HCT116 (cell line): ENCODE measurements at regions not wholly inside any gene's neighbourhood (a gene's known extent, or its start where the extent isn't known, plus 50 kb on each side); places are given as distances from the start of the nearest gene placed in this dataset.

Experiments
- ATAC-seq: fragments of 200-7000 bp; cut with Tn5 transposase; 2 replicates; pipeline ENCODE4 v1.9.1; 2020; ENCODE audit warnings: mild to moderate bottlenecking, moderate library complexity
- BruUV-seq: library from RNA; stranded (reverse); fragments of 400-500 nt; replicated peaks from 2 replicates; lab custom pipeline; 2021; lab: Mats Ljungman, UMichigan
- CTCF ChIA-PET: fragments of 300-600 bp; sonication (Branson Sonifier 250); formaldehyde crosslinking; loops from one replicate; lab custom pipeline; 2021; ENCODE audit warnings: antibody characterized with exemption; lab: Charles Lee
- POLR2A ChIA-PET: fragments of 300-600, 350-600 bp; sonication (Branson Sonifier 250); formaldehyde crosslinking; loops from one replicate; lab custom pipeline; 2021; ENCODE audit warnings: antibody characterized with exemption; lab: Charles Lee
- RAD21 ChIA-PET, 2 experiments: fragments of 300-600 bp; sonication (Branson Sonifier 250); formaldehyde crosslinking; loops; one replicate each; lab custom pipeline; 2023; ENCODE audit warnings: low total read pairs in 2 of 2; ENCODE audit not compliant: uncharacterized antibody in 2 of 2, unreplicated experiment in 2 of 2, low non-redundant PET in 1 of 2; lab: Charles Lee
- DNase-seq: peaks from one replicate; pipeline ENCODE4 v3.0.0-alpha.2; 2010; ENCODE audit warnings: low read depth, low spot score
- H2AFZ ChIP-seq: fragments of 200-600 bp; shearing (Covaris generic), sonication (generic); 2 replicates; pipeline ENCODE4 v1.6.1; 2017; ENCODE audit warnings: low read depth, mixed run types, mixed read lengths, antibody characterized with exemption, low read length; ENCODE audit not compliant: poor library complexity, severe bottlenecking
- H3K27ac ChIP-seq: 2 replicates; pipeline ENCODE4 v1.5.1; 2012; ENCODE audit warnings: low read depth, low read length
- H3K27me3 ChIP-seq: fragments of 200-600 bp; sonication (generic); 2 replicates; pipeline ENCODE4 v1.6.1; 2016; ENCODE audit warnings: mixed run types, low read length, mixed read lengths; ENCODE audit not compliant: insufficient read depth
- H3K36me3 ChIP-seq, 2 experiments: fragments of 200-500 bp in 1 of 2; fragments of 200-600 bp in 1 of 2; sonication (Bioruptor generic) in 1 of 2; sonication (generic) in 1 of 2; 2 replicates each; pipeline versions ENCODE4 v1.5.1 to v1.6.1; 2014 to 2016; ENCODE audit warnings: low read length in 2 of 2, inconsistent platforms in 1 of 2, mixed read lengths in 1 of 2, mixed run types in 1 of 2; ENCODE audit not compliant: insufficient read depth in 2 of 2, control insufficient read depth in 1 of 2
- H3K4me1 ChIP-seq, 2 experiments: fragments of 200-600 bp in 1 of 2; sonication (generic) in 1 of 2; 2 replicates each; pipeline versions ENCODE4 v1.5.1 to v1.6.1; 2012 to 2017; ENCODE audit warnings: low read length in 2 of 2, inconsistent platforms in 1 of 2, mild to moderate bottlenecking in 1 of 2, mixed read lengths in 1 of 2, mixed run types in 1 of 2, moderate library complexity in 1 of 2; ENCODE audit not compliant: insufficient read depth in 2 of 2, control insufficient read depth in 1 of 2
- H3K4me2 ChIP-seq: fragments of 200-600 bp; sonication (generic); 2 replicates; pipeline ENCODE4 v1.6.1; 2017; ENCODE audit warnings: mixed run types, low read length, mixed read lengths
- H3K4me3 ChIP-seq, 2 experiments: fragments of 200-600 bp in 1 of 2; sonication (generic) in 1 of 2; replicated peaks in 1 of 2; 2 replicates each; pipeline ENCODE4 v1.5.1; 2011 to 2016; ENCODE audit warnings: low read length in 2 of 2, control low read depth in 1 of 2, low read depth in 1 of 2, mild to moderate bottlenecking in 1 of 2, mixed read lengths in 1 of 2, mixed run types in 1 of 2
- H3K79me2 ChIP-seq: fragments of 200-600 bp; sonication (generic); 2 replicates; pipeline ENCODE4 v1.6.1; 2017; ENCODE audit warnings: mild to moderate bottlenecking, mixed run types, low read length, moderate library complexity, mixed read lengths; ENCODE audit not compliant: insufficient read depth
- H3K9ac ChIP-seq: fragments of 200-600 bp; sonication (generic); 2 replicates; pipeline ENCODE4 v1.6.1; 2016; ENCODE audit warnings: low read length, mixed read lengths
- H3K9me2 ChIP-seq: fragments of 200-600 bp; sonication (generic), shearing (Covaris generic); 2 replicates; pipeline ENCODE4 v1.6.1; 2017; ENCODE audit warnings: mixed run types, mild to moderate bottlenecking, moderate library complexity; ENCODE audit not compliant: insufficient read depth
- H3K9me3 ChIP-seq, 2 experiments: fragments of 200-500 bp in 1 of 2; fragments of 200-600 bp in 1 of 2; sonication (Bioruptor generic) in 1 of 2; sonication (generic) in 1 of 2; 2 replicates each; pipeline ENCODE4 v1.6.1; 2014 to 2017; ENCODE audit warnings: low read length in 2 of 2, mixed read lengths in 2 of 2, inconsistent platforms in 1 of 2, low read depth in 1 of 2, mild to moderate bottlenecking in 1 of 2, mixed run types in 1 of 2, moderate library complexity in 1 of 2; ENCODE audit not compliant: control insufficient read depth in 1 of 2, insufficient read depth in 1 of 2
- H4K20me1 ChIP-seq: fragments of 200-600 bp; sonication (generic), shearing (Covaris generic); 2 replicates; pipeline ENCODE4 v1.6.1; 2017; ENCODE audit warnings: mixed run types, mild to moderate bottlenecking, moderate library complexity; ENCODE audit not compliant: insufficient read depth
- ATF3 ChIP-seq: IDR thresholded peaks from 2 replicates; pipeline ENCODE4 v1.6.1; 2012
- CBX3 ChIP-seq: IDR thresholded peaks from 2 replicates; pipeline ENCODE4 v1.6.1; 2012; ENCODE audit warnings: low read depth
- CEBPB ChIP-seq: IDR thresholded peaks from 2 replicates; pipeline ENCODE4 v1.6.1; 2012; ENCODE audit warnings: low read depth
- CTCF ChIP-seq, 3 experiments: fragments of 200-600 bp in 1 of 3; sonication (generic) in 1 of 3; IDR thresholded peaks in 2 of 3; conservative IDR thresholded peaks in 1 of 3; 2 replicates each; pipeline ENCODE4 v1.5.1; 2012 to 2017; ENCODE audit warnings: low read depth in 2 of 3, low read length in 2 of 3, antibody characterized with exemption in 1 of 3, borderline replicate concordance in 1 of 3, control low read depth in 1 of 3, mild to moderate bottlenecking in 1 of 3, mixed read lengths in 1 of 3, mixed run types in 1 of 3, moderate library complexity in 1 of 3; ENCODE audit not compliant: insufficient read depth in 1 of 3
- ELF1 ChIP-seq: IDR thresholded peaks from 2 replicates; pipeline ENCODE4 v1.6.1; 2012; ENCODE audit warnings: low read depth, borderline replicate concordance
- EZH2 ChIP-seq: fragments of 200-600 bp; sonication (generic); IDR thresholded peaks from 2 replicates; pipeline ENCODE4 v1.6.1; 2017; ENCODE audit warnings: antibody characterized with exemption, mixed run types
- EZH2phosphoT487 ChIP-seq: fragments of 200-600 bp; IDR thresholded peaks from 2 replicates; pipeline ENCODE4 v1.6.1; 2018; ENCODE audit warnings: antibody characterized with exemption, borderline replicate concordance
- JUND ChIP-seq: IDR thresholded peaks from 2 replicates; pipeline ENCODE4 v1.6.1; 2012
- POLR2A ChIP-seq: IDR thresholded peaks from 2 replicates; pipeline ENCODE4 v1.7.0; 2011; ENCODE audit warnings: borderline replicate concordance; ENCODE audit not compliant: insufficient read depth, insufficient read length; ENCODE audit errors: extremely low read depth
- POLR2AphosphoS5 ChIP-seq: IDR thresholded peaks from 2 replicates; pipeline ENCODE4 v1.6.1; 2011; ENCODE audit warnings: mild to moderate bottlenecking, low read depth, low read length, moderate library complexity
- RAD21 ChIP-seq: IDR thresholded peaks from 2 replicates; pipeline ENCODE4 v1.6.1; 2012; ENCODE audit warnings: low read depth, mild to moderate bottlenecking
- SIN3A ChIP-seq: IDR thresholded peaks from 2 replicates; pipeline ENCODE4 v1.6.1; 2012; ENCODE audit warnings: low read depth
- TCF7L2 ChIP-seq: IDR thresholded peaks from 2 replicates; pipeline ENCODE4 v1.7.0; 2011; ENCODE audit warnings: borderline replicate concordance, inconsistent platforms; ENCODE audit not compliant: insufficient read depth, insufficient read length; ENCODE audit errors: extremely low read depth
- YY1 ChIP-seq: IDR thresholded peaks from 2 replicates; pipeline ENCODE4 v1.6.1; 2011; ENCODE audit warnings: low read length, low read depth, moderate library complexity, mild to moderate bottlenecking; ENCODE audit not compliant: insufficient replicate concordance; ENCODE audit errors: extremely low read depth
- ZFX ChIP-seq: fragments of 450-650 bp; IDR thresholded peaks from 2 replicates; pipeline ENCODE4 v1.6.1; 2017
- ZNF274 ChIP-seq: fragments of 200-500 bp; sonication (Bioruptor generic); IDR thresholded peaks from 2 replicates; pipeline ENCODE4 v1.6.1; 2014; ENCODE audit warnings: mild to moderate bottlenecking, low read depth, low read length, inconsistent platforms
- intact Hi-C: fragments of 100-400 bp; cut with micrococcal nuclease; formaldehyde crosslinking; loops from 2 replicates; pipeline ENCODE4 v1.10.0; 2022

- BruUV-seq = no TSS peak
- TF ChIP-seq POLR2AphosphoS5 = no peak
- no peak for TF ChIP-seq ATF3
- no peak for TF ChIP-seq EZH2phosphoT487
- no peak for TF ChIP-seq RAD21
- no peak for TF ChIP-seq TCF7L2
- no peak for TF ChIP-seq EZH2
- no peak for TF ChIP-seq CTCF (IDR thresholded peaks at IDR 0.05 in 2 of 3, conservative IDR thresholded peaks at IDR 0.05 in 1 of 3; ENCODE audit: borderline replicate concordance in 1 of 3, insufficient read depth in 1 of 3, low read depth in 2 of 3, low read length in 2 of 3)
- no peak for TF ChIP-seq JUND
- TF ChIP-seq SIN3A = no peak
- no peak for TF ChIP-seq ELF1
- TF ChIP-seq CEBPB = no peak
- no peak for TF ChIP-seq ZFX
- TF ChIP-seq ZNF274 = no peak
- no peak for TF ChIP-seq YY1
- no peak for TF ChIP-seq POLR2A
- no peak for TF ChIP-seq CBX3
- H4K20me1 ChIP-seq = no peaks in the 10 kb centered on the region
- H3K36me3 ChIP-seq = no peaks in the 10 kb centered on the region
- H3K4me3 ChIP-seq = no peak overlapping the region
- ChIA-PET POLR2A (no interaction called here), RAD21 (no interaction called here), CTCF (no interaction called here)
- no peaks in the 10 kb centered on the region for H3K9me2 ChIP-seq
- no peaks in the 10 kb centered on the region for H3K4me1 ChIP-seq
- no peaks in the 10 kb centered on the region for H3K27me3 ChIP-seq
- intact Hi-C loops = no loop called here
- H3K9ac ChIP-seq = no peak overlapping the region
- H3K79me2 ChIP-seq = no peaks in the 10 kb centered on the region
- no peak overlapping the region for H2AFZ ChIP-seq
- DNase-seq (no peak), ATAC-seq (no peak)
- H3K27ac ChIP-seq = no peak overlapping the region
- H3K9me3 ChIP-seq = no peaks in the 10 kb centered on the region
- no peak overlapping the region for H3K4me2 ChIP-seq
Observed at GRCh38 chr7:37535841-37536240, 87.2 kb upstream of the ELMO1 start.
